PFSK-1 (cell line): ENCODE measurements at regions not wholly inside any gene's neighbourhood (a gene's known extent, or its start where the extent isn't known, plus 50 kb on each side); places are given as distances from the start of the nearest gene placed in this dataset.

Source experiments
- POLR2AphosphoS5 ChIP-seq: IDR thresholded peaks from 2 replicates; pipeline ENCODE4 v1.6.1; 2012; ENCODE audit warnings: low read depth, mild to moderate bottlenecking, control low read depth, low read length, moderate library complexity
- REST ChIP-seq, 2 experiments: IDR thresholded peaks; 2 replicates each; pipeline versions ENCODE4 v1.6.1 to v1.8.0; 2011 to 2012; ENCODE audit warnings: low read depth in 2 of 2, low read length in 2 of 2, control low read depth in 1 of 2, inconsistent platforms in 1 of 2, mild to moderate bottlenecking in 1 of 2, moderate library complexity in 1 of 2; ENCODE audit not compliant: insufficient read depth in 1 of 2
- SIN3A ChIP-seq: IDR thresholded peaks from 2 replicates; pipeline ENCODE4 v1.6.1; 2012; ENCODE audit warnings: mild to moderate bottlenecking, low read length, moderate library complexity, borderline replicate concordance; ENCODE audit not compliant: insufficient read depth
- TAF1 ChIP-seq: IDR thresholded peaks from 2 replicates; pipeline ENCODE4 v1.6.1; 2012; ENCODE audit warnings: low read length, control low read depth, borderline replicate concordance; ENCODE audit not compliant: insufficient read depth

DNA sequence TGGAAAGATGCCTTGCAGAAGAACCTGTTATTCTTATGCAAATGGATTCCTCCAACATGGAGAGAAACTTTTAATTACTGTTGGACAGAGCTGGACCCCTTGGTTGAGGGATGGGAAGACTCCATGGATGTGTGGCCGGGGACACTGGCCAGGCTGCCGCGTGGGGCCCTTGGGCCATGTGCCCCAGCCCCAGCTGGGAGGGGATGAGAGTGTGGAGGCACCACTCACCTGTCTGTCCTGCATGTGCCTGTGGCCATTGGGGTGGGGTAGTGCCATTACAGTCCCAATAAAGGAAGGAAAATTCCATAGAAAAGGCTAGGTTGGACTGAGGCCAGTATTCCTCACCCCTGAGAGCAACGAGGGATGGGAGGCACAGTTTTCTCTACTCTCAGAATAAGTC is 564.5 kb upstream of the PTBP2 start:
- TF ChIP-seq POLR2AphosphoS5 = no peak
- no peak for TF ChIP-seq TAF1
- TF ChIP-seq SIN3A = no peak
- TF ChIP-seq REST (IDR thresholded peaks at IDR 0.05; ENCODE audit: insufficient read depth in 1 of 2, low read depth in 2 of 2, low read length in 2 of 2) = no peak
